GM12878 (cell line): ENCODE measurements at regions not wholly inside any gene's neighbourhood (a gene's known extent, or its start where the extent isn't known, plus 50 kb on each side); places are given as distances from the start of the nearest gene placed in this dataset.

Experiments
- ATAC-seq: fragments of 200-7000 bp; cut with Tn5 transposase; 3 replicates; pipeline ENCODE4 v1.9.1; 2020; ENCODE audit warnings: mild to moderate bottlenecking, moderate library complexity
- BruUV-seq: library from RNA; stranded (reverse); fragments of 400-500 nt; replicated peaks from 2 replicates; lab custom pipeline; 2021; lab: Mats Ljungman, UMichigan
- CTCF ChIA-PET: fragments of 300-600 bp; sonication (Branson Sonifier 250); formaldehyde crosslinking; extraction: SDS; loops from one replicate; lab custom pipeline; 2021; ENCODE audit warnings: inconsistent platforms; lab: Yijun Ruan, JAX
- POLR2A ChIA-PET: fragments of 350-600 bp; formaldehyde crosslinking; extraction: SDS; loops from one replicate; lab custom pipeline; 2021; ENCODE audit warnings: inconsistent platforms; lab: Charles Lee
- RAD21 ChIA-PET: fragments of 300-600 bp; sonication (Branson Sonifier 250); formaldehyde crosslinking; loops from one replicate; lab custom pipeline; 2023; ENCODE audit warnings: antibody characterized with exemption; ENCODE audit not compliant: unreplicated experiment; lab: Charles Lee
- SMC1A ChIA-PET: fragments of 300-600 bp; sonication (Branson Sonifier 250); formaldehyde crosslinking; loops from one replicate; lab custom pipeline; 2023; ENCODE audit not compliant: unreplicated experiment, uncharacterized antibody; lab: Charles Lee
- DNase-seq: peaks from one replicate; pipeline ENCODE4 v3.0.0-alpha.2; 2011; ENCODE audit warnings: low read depth, low spot score
- FAIRE-seq: peaks from 3 replicates; lab custom pipeline; 2011; peaks lifted over from hg19 to GRCh38; lab: Jason Lieb, UNC
- H2AFZ ChIP-seq: 2 replicates; pipeline ENCODE4 v1.6.0; 2011; ENCODE audit warnings: low read depth, low read length, control low read depth; ENCODE audit not compliant: control insufficient read depth
- H3K27ac ChIP-seq: 2 replicates; pipeline ENCODE4 v1.5.1; 2011; ENCODE audit warnings: control low read depth; ENCODE audit not compliant: control insufficient read depth, insufficient read depth
- H3K27me3 ChIP-seq, 2 experiments: replicated peaks in 1 of 2; 2 replicates each; pipeline versions ENCODE4 v1.6.0 to v1.6.1; 2011; ENCODE audit warnings: low read length in 1 of 2; ENCODE audit not compliant: control insufficient read depth in 2 of 2, insufficient read depth in 2 of 2
- H3K36me3 ChIP-seq, 2 experiments: 2 replicates each; pipeline ENCODE4 v1.5.1; 2011; ENCODE audit warnings: low read length in 1 of 2; ENCODE audit not compliant: control insufficient read depth in 2 of 2, insufficient read depth in 2 of 2
- H3K4me1 ChIP-seq: 2 replicates; pipeline ENCODE4 v1.6.1; 2011; ENCODE audit warnings: mild to moderate bottlenecking, low read length, moderate library complexity, mixed read lengths; ENCODE audit not compliant: control insufficient read depth, insufficient read depth
- H3K4me2 ChIP-seq: 2 replicates; pipeline ENCODE4 v1.6.0; 2011; ENCODE audit warnings: control low read depth; ENCODE audit not compliant: control insufficient read depth, insufficient read depth
- H3K4me3 ChIP-seq: fragments of 200-600 bp; sonication (generic); 2 replicates; pipeline ENCODE4 v1.5.1; 2016
- H3K79me2 ChIP-seq: 2 replicates; pipeline ENCODE4 v1.6.0; 2011; ENCODE audit warnings: low read length; ENCODE audit not compliant: control insufficient read depth, insufficient read depth
- H3K9ac ChIP-seq: 2 replicates; pipeline ENCODE4 v1.8.0; 2011; ENCODE audit warnings: low read length, control low read depth, mixed read lengths; ENCODE audit not compliant: control insufficient read depth, insufficient read depth
- H3K9me3 ChIP-seq: replicated peaks from 3 replicates; pipeline ENCODE4 v1.5.1; 2011; ENCODE audit warnings: mild to moderate bottlenecking, low read length; ENCODE audit not compliant: control insufficient read depth, insufficient read depth
- H4K20me1 ChIP-seq: 2 replicates; pipeline ENCODE4 v1.6.0; 2011; ENCODE audit not compliant: control insufficient read depth, insufficient read depth
- CHD1 ChIP-seq: IDR thresholded peaks from 2 replicates; pipeline ENCODE4 v1.6.1; 2012; ENCODE audit warnings: low read depth, low read length, improper control_type of control experiment
- CHD2 ChIP-seq: IDR thresholded peaks from 2 replicates; pipeline ENCODE4 v1.6.1; 2011; ENCODE audit warnings: low read depth, low read length, improper control_type of control experiment, borderline replicate concordance
- CHD4 ChIP-seq: fragments of 200-600 bp; sonication (generic); IDR thresholded peaks from 2 replicates; pipeline ENCODE4 v1.6.1; 2016; ENCODE audit warnings: mild to moderate bottlenecking
- CREM ChIP-seq: IDR thresholded peaks from 2 replicates; pipeline ENCODE4 v1.6.1; 2014; ENCODE audit warnings: antibody characterized with exemption, low read depth
- KLF5 ChIP-seq: fragments of 450-650 bp; IDR thresholded peaks from 2 replicates; pipeline ENCODE4 v1.6.1; 2014; ENCODE audit warnings: mild to moderate bottlenecking; ENCODE audit not compliant: partially characterized antibody
- NKRF ChIP-seq: fragments of 450-650 bp; conservative IDR thresholded peaks from 2 replicates; pipeline ENCODE4 v1.6.1; 2017; ENCODE audit warnings: mild to moderate bottlenecking, moderate library complexity
- RAD51 ChIP-seq: fragments of 450-650 bp; IDR thresholded peaks from 2 replicates; pipeline ENCODE4 v1.6.1; 2016; ENCODE audit warnings: moderate library complexity, mild to moderate bottlenecking, inconsistent platforms
- RCOR1 ChIP-seq: conservative IDR thresholded peaks from 2 replicates; pipeline ENCODE4 v1.6.1; 2012; ENCODE audit warnings: low read depth, low read length, improper control_type of control experiment
- SMAD5 ChIP-seq: IDR thresholded peaks from 2 replicates; pipeline ENCODE4 v1.6.1; 2016; ENCODE audit warnings: antibody characterized with exemption, low read depth
- SRF ChIP-seq, 2 experiments: IDR thresholded peaks; 2 replicates each; pipeline ENCODE4 v1.6.1; 2011; ENCODE audit warnings: low read depth in 2 of 2, low read length in 2 of 2, mild to moderate bottlenecking in 1 of 2, moderate library complexity in 1 of 2
- WRNIP1 ChIP-seq: IDR thresholded peaks from 2 replicates; pipeline ENCODE4 v1.6.1; 2011; ENCODE audit warnings: low read depth, low read length, improper control_type of control experiment, borderline replicate concordance
- in situ Hi-C: fragments of 300-500 bp; cut with MboI; formaldehyde crosslinking; loops from 9 replicates; pipeline ENCODE4 v1.14.3; 2018; ENCODE audit warnings: mixed read lengths
- intact Hi-C: fragments of 100-400 bp; cut with micrococcal nuclease; formaldehyde crosslinking; loops from one replicate; pipeline ENCODE4 v1.14.2; 2022; ENCODE audit not compliant: unreplicated experiment
- TF ChIP-seq, protein P1 (sequence below): IDR thresholded peaks from 2 replicates; pipeline ENCODE4 v1.6.1; 2012; ENCODE audit warnings: low read depth, low read length, improper control_type of control experiment
- TF ChIP-seq, protein P2 (sequence below): fragments of 450-650 bp; IDR thresholded peaks from 2 replicates; pipeline ENCODE4 v1.6.1; 2017; ENCODE audit warnings: borderline replicate concordance

DNA sequence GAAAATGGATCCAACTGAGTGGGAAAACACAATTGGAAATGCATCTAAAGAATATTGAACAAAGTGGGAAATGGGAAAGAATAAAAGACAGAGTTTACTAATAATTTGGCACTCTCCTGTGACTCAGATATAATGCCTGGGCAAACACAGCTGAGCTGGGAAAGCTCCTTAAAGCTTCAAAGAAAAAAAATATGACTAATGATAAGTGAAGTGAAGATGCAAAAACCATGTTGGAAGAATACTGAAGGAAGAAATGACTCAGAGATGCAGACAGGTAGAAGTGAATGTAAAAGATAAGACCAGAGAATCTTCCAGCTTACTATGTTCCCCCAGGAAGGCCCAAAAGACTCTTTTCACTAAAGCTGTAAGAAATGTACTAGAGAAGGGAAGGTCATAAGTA, 62.4 kb upstream of the FOXG1 start:
- H3K27ac ChIP-seq: no peak overlapping the region
- DNase-seq (no peak), FAIRE-seq (no peak), ATAC-seq (no peak)
- ChIA-PET SMC1A (no interaction called here), CTCF (no interaction called here), RAD21 (no interaction called here), POLR2A (no interaction called here)
- no peaks in the 10 kb centered on the region for H4K20me1 ChIP-seq
- H3K79me2 ChIP-seq: no peaks in the 10 kb centered on the region
- no peaks in the 10 kb centered on the region for H3K9me3 ChIP-seq
- H3K36me3 ChIP-seq: no peaks in the 10 kb centered on the region
- intact Hi-C loops: no loop called here
- no peak overlapping the region for H3K4me3 ChIP-seq
- in situ Hi-C loops: no loop called here
- H3K9ac ChIP-seq: no peak overlapping the region
- BruUV-seq: no TSS peak
- no peaks in the 10 kb centered on the region for H3K4me1 ChIP-seq
- TF ChIP-seq WRNIP1 (no peak), RCOR1 (no peak), CHD4 (no peak), SRF (IDR thresholded peaks at IDR 0.05; ENCODE audit: low read depth in 2 of 2, low read length in 2 of 2) (no peak), NKRF (no peak), SMAD5 (no peak), CHD2 (no peak), KLF5 (no peak), CREM (no peak), CHD1 (no peak), RAD51 (no peak)
- TF ChIP-seq, protein P1, sequence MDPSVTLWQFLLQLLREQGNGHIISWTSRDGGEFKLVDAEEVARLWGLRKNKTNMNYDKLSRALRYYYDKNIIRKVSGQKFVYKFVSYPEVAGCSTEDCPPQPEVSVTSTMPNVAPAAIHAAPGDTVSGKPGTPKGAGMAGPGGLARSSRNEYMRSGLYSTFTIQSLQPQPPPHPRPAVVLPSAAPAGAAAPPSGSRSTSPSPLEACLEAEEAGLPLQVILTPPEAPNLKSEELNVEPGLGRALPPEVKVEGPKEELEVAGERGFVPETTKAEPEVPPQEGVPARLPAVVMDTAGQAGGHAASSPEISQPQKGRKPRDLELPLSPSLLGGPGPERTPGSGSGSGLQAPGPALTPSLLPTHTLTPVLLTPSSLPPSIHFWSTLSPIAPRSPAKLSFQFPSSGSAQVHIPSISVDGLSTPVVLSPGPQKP: no peak
- TF ChIP-seq, protein P2, sequence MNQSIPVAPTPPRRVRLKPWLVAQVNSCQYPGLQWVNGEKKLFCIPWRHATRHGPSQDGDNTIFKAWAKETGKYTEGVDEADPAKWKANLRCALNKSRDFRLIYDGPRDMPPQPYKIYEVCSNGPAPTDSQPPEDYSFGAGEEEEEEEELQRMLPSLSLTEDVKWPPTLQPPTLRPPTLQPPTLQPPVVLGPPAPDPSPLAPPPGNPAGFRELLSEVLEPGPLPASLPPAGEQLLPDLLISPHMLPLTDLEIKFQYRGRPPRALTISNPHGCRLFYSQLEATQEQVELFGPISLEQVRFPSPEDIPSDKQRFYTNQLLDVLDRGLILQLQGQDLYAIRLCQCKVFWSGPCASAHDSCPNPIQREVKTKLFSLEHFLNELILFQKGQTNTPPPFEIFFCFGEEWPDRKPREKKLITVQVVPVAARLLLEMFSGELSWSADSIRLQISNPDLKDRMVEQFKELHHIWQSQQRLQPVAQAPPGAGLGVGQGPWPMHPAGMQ: no peak
- TF ChIP-seq, all 136 proteins: peak for 0
- Histone ChIP-seq H3K27me3 (no peaks in the 10 kb centered on the region), H2AFZ (no peak overlapping the region), H3K4me2 (no peak overlapping the region)
